Prostate gland (tissue), 2 donors: ENCODE measurements at regions not wholly inside any gene's neighbourhood (a gene's known extent, or its start where the extent isn't known, plus 50 kb on each side); places are given as distances from the start of the nearest gene placed in this dataset.

ENCODE experiments used
- DNase-seq: peaks from one replicate; pipeline ENCODE4 v3.0.0-alpha.2; 2019; ENCODE audit warnings: low spot score
- H3K27ac ChIP-seq, 2 donors: fragments of 200-600 bp; sonication (generic); 2 replicates each; pipeline ENCODE4 v1.5.1; 2017 to 2019
- H3K27me3 ChIP-seq: fragments of 200-600 bp; sonication (generic); replicated peaks from 2 replicates; pipeline ENCODE4 v1.5.1; 2019; ENCODE audit not compliant: insufficient read depth
- H3K36me3 ChIP-seq, 2 donors: fragments of 200-600 bp; sonication (generic); 1 replicate in 1 of 2; 2 replicates in 1 of 2; pipeline versions ENCODE4 v1.5.1 to v1.8.1; 2017 to 2019
- H3K4me1 ChIP-seq: fragments of 200-600 bp; sonication (generic); replicated peaks from 2 replicates; pipeline ENCODE4 v1.5.1; 2019
- H3K4me3 ChIP-seq, 2 donors: fragments of 200-600 bp; sonication (generic); 2 replicates each; pipeline ENCODE4 v1.5.1; 2017 to 2019
- H3K9me3 ChIP-seq: fragments of 200-600 bp; sonication (generic); 2 replicates; pipeline ENCODE4 v1.5.1; 2017
- CTCF ChIP-seq, 4 experiments: fragments of 200-600 bp in 2 of 4; fragments of 450-650 bp in 2 of 4; sonication (generic) in 2 of 4; IDR thresholded peaks; 1 replicate in 3 of 4; 2 replicates in 1 of 4; pipeline ENCODE4 v1.5.1; 2016 to 2019; ENCODE audit warnings: antibody characterized with exemption in 4 of 4, mild to moderate bottlenecking in 2 of 4, moderate library complexity in 2 of 4
- POLR2A ChIP-seq: fragments of 450-650 bp; IDR thresholded peaks from one replicate; pipeline ENCODE4 v1.6.1; 2016; ENCODE audit warnings: antibody characterized with exemption, mild to moderate bottlenecking
- POLR2AphosphoS5 ChIP-seq: sonication (generic); formaldehyde crosslinking; IDR thresholded peaks from one replicate; pipeline ENCODE4 v1.6.1; 2017; ENCODE audit warnings: antibody characterized with exemption
- WGBS: methylation state at CpG from one replicate; pipeline ENCODE4 v1.1.5; 2018; 5-methylcytosine and 5-hydroxymethylcytosine counted together
- intact Hi-C: fragments of 100-400 bp; cut with DNase I; formaldehyde crosslinking; loops from one replicate; pipeline ENCODE4 v1.14.2; 2022

- no peak for TF ChIP-seq POLR2A
- TF ChIP-seq CTCF (IDR thresholded peaks at IDR 0.05), result no peak
- no peak for TF ChIP-seq POLR2AphosphoS5
- 76% methylated on average over 1 of the region's 1 CpG for WGBS
- Histone ChIP-seq H3K9me3 (no peaks in the 10 kb centered on the region), H3K27ac (no peak overlapping the region), H3K36me3 (no peaks in the 10 kb centered on the region), H3K4me1 (no peaks in the 10 kb centered on the region), H3K27me3 (no peaks in the 10 kb centered on the region), H3K4me3 (no peak overlapping the region)
- DNase-seq, result no peak
- intact Hi-C loops, result no loop called here
These were observed 52.5 kb upstream of the CNIH3 start for GRCh38 chr1:224563666-224564065.

DNA sequence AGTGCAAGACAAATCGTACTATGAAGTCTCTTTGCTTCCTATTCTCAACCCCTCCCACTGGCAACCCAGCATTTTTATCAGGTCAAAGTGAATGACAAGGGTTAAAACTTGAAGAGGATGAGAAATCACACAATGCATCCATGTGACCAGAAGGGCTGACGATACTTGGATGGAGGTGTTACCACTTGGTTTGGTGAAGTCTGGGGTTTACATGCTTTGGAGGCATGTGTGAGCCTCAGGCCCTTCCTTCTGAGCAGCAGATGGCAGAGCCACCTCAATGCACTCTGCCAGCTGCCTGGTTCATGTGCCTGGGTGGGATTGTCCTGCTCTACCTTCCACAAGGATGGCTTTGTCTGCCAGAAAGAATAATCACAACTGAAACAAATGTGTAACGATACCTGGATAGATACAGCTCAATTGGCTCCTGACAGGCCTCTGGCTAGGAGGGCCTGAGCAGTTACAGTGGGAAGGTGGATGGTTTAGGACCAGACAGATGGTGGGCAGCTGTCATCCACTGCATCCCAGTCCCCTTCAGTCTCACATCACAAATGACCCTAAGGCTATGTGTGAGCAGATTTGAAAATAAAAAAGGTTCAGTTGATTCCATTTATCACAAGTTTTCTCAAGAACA, 51.5 kb upstream of the CNIH3 start:
- Histone ChIP-seq H3K27me3 (no peaks in the 10 kb centered on the region), H3K36me3 (no peaks in the 10 kb centered on the region), H3K4me1 (no peaks in the 10 kb centered on the region), H3K4me3 (no peak overlapping the region), H3K27ac (no peak overlapping the region), H3K9me3 (no peaks in the 10 kb centered on the region)
- no peak for DNase-seq
- WGBS, result 95% methylated on average over 3 of the region's 3 CpGs
- intact Hi-C loops, result no loop called here
- TF ChIP-seq CTCF (IDR thresholded peaks at IDR 0.05) (no peak), POLR2A (no peak), POLR2AphosphoS5 (no peak)

- no peaks in the 10 kb centered on the region for H3K4me1 ChIP-seq
- intact Hi-C loops, result no loop called here
- 81% methylated on average over 5 of the region's 5 CpGs for WGBS
- DNase-seq, result no peak
- TF ChIP-seq POLR2AphosphoS5 (no peak), CTCF (IDR thresholded peaks at IDR 0.05) (no peak), POLR2A (no peak)
- H3K9me3 ChIP-seq, result no peaks in the 10 kb centered on the region
- H3K27ac ChIP-seq, result no peak overlapping the region
- H3K27me3 ChIP-seq, result no peaks in the 10 kb centered on the region
- H3K36me3 ChIP-seq, result no peaks in the 10 kb centered on the region
- no peak overlapping the region for H3K4me3 ChIP-seq
These were observed 50.9 kb upstream of the CNIH3 start for GRCh38 chr1:224565186-224565585.

- Histone ChIP-seq H3K4me1 (no peaks in the 10 kb centered on the region), H3K27me3 (no peaks in the 10 kb centered on the region), H3K27ac (no peak overlapping the region), H3K36me3 (no peaks in the 10 kb centered on the region), H3K9me3 (no peaks in the 10 kb centered on the region), H3K4me3 (no peak overlapping the region)
- 72% methylated on average over 3 of the region's 3 CpGs for WGBS
- intact Hi-C loops, result no loop called here
- DNase-seq, result no peak
- no peak for TF ChIP-seq POLR2AphosphoS5
These were observed 50.3 kb upstream of the CNIH3 start for GRCh38 chr1:224565611-224566406.
